GDM1 (cell line): ENCODE measurements at regions not wholly inside any gene's neighbourhood (a gene's known extent, or its start where the extent isn't known, plus 50 kb on each side); places are given as distances from the start of the nearest gene placed in this dataset.
"Not testable (repeated sequence)": the region's sequence is repeated elsewhere in the genome, so short reads cannot be mapped to it uniquely, and the experiment has no call there.

ENCODE experiments used
- DNase-seq: peaks from one replicate; lab custom pipeline; 2025; lab: John Stamatoyannopoulos, UW

GRCh38 chr3:105223815-105224214 lies 142.9 kb upstream of the ALCAM start:
- no peak for DNase-seq

GRCh38 chr3:105228696-105229095 lies 138.0 kb upstream of the ALCAM start:
- DNase-seq: no peak

GRCh38 chr3:105232553-105232952 lies 134.2 kb upstream of the ALCAM start:
- DNase-seq: no peak

- no peak for DNase-seq
These were observed 133.7 kb upstream of the ALCAM start for GRCh38 chr3:105233010-105233409.

GRCh38 chr3:105235221-105235620 lies 131.5 kb upstream of the ALCAM start:
- DNase-seq: no peak

GRCh38 chr3:105235785-105236184 lies 130.9 kb upstream of the ALCAM start:
- no peak for DNase-seq

- no peak for DNase-seq
These were observed 128.3 kb upstream of the ALCAM start for GRCh38 chr3:105238367-105238766.

- DNase-seq: no peak
These were observed 123.6 kb upstream of the ALCAM start for GRCh38 chr3:105243076-105243475.

GRCh38 chr3:105246536-105246935 lies 120.2 kb upstream of the ALCAM start:
- DNase-seq: no peak

- DNase-seq: no peak
These were observed 113.5 kb upstream of the ALCAM start for GRCh38 chr3:105253225-105253624.

- DNase-seq: no peak
These were observed 112.6 kb upstream of the ALCAM start for GRCh38 chr3:105254154-105254553.

GRCh38 chr3:105255350-105255749 lies 111.4 kb upstream of the ALCAM start:
- no peak for DNase-seq

GRCh38 chr3:105259496-105259895 lies 107.2 kb upstream of the ALCAM start:
- no peak for DNase-seq

- no peak for DNase-seq
These were observed 106.3 kb upstream of the ALCAM start for GRCh38 chr3:105260385-105260784.

GRCh38 chr3:105274536-105274935 lies 92.2 kb upstream of the ALCAM start:
- DNase-seq: no peak

- DNase-seq: no peak
These were observed 91.8 kb upstream of the ALCAM start for GRCh38 chr3:105274958-105275357.

GRCh38 chr3:105277656-105278055 lies 89.1 kb upstream of the ALCAM start:
- no peak for DNase-seq

GRCh38 chr3:105278688-105279087 lies 88.0 kb upstream of the ALCAM start:
- DNase-seq: no peak

- DNase-seq: no peak
These were observed 84.7 kb upstream of the ALCAM start for GRCh38 chr3:105281989-105282388.

- no peak for DNase-seq
These were observed 81.8 kb upstream of the ALCAM start for GRCh38 chr3:105284876-105285275.

GRCh38 chr3:105285653-105286241 lies 81.0 kb upstream of the ALCAM start:
- DNase-seq: no peak

- no peak for DNase-seq
These were observed 73.3 kb upstream of the ALCAM start for GRCh38 chr3:105293441-105293840.

- not testable (repeated sequence) for DNase-seq
These were observed 70.4 kb upstream of the ALCAM start for GRCh38 chr3:105296182-105296822.

- no peak for DNase-seq
These were observed 62.2 kb upstream of the ALCAM start for GRCh38 chr3:105304487-105304886.
